ENCODE measurements at regions not wholly inside any gene's neighbourhood (a gene's known extent, or its start where the extent isn't known, plus 50 kb on each side); places are given as distances from the start of the nearest gene placed in this dataset.

GRCh38 chr7:155901176-155901575 is 88.9 kb upstream of the SHH start:
- no peaks in the 10 kb centered on the region for H3K4me1 ChIP-seq
- in situ Hi-C loops (cut with MboI; ENCODE audit: low sequenced_read_pairs) = no loop called here
- H3K27me3 ChIP-seq (ENCODE audit: low read depth) = no peaks in the 10 kb centered on the region

GRCh38 chr7:155899596-155899995 is 87.3 kb upstream of the SHH start:
- Histone ChIP-seq H3K4me1 (no peaks in the 10 kb centered on the region), H3K36me3 (replicated peaks) (no peaks in the 10 kb centered on the region), H3K9me3 (no peaks in the 10 kb centered on the region), H3K4me3 (no peak overlapping the region), H3K27me3 (ENCODE audit: low read depth) (no peaks in the 10 kb centered on the region)
- in situ Hi-C loops (cut with MboI; ENCODE audit: low sequenced_read_pairs) = no loop called here
- no peak for DNase-seq (ENCODE audit: low spot score in 2 of 2)

More at GRCh38 chr7:155901176-155901575, 88.9 kb upstream of the SHH start:
- H3K36me3 ChIP-seq (replicated peaks) = no peaks in the 10 kb centered on the region
- H3K4me3 ChIP-seq = no peak overlapping the region
- no peak for DNase-seq (ENCODE audit: low spot score in 2 of 2)
- no peaks in the 10 kb centered on the region for H3K9me3 ChIP-seq

GRCh38 chr7:155897758-155898386 is 85.6 kb upstream of the SHH start:
- no peaks in the 10 kb centered on the region for H3K27me3 ChIP-seq (ENCODE audit: low read depth)
- no peaks in the 10 kb centered on the region for H3K36me3 ChIP-seq (replicated peaks)
- no peak overlapping the region for H3K4me3 ChIP-seq
- no peaks in the 10 kb centered on the region for H3K4me1 ChIP-seq
- no peaks in the 10 kb centered on the region for H3K9me3 ChIP-seq
- no peak for DNase-seq (ENCODE audit: low spot score in 2 of 2)
- in situ Hi-C loops (cut with MboI; ENCODE audit: low sequenced_read_pairs) = no loop called here

- Histone ChIP-seq H3K4me1 (no peaks in the 10 kb centered on the region), H3K27me3 (ENCODE audit: low read depth) (no peaks in the 10 kb centered on the region), H3K9me3 (no peaks in the 10 kb centered on the region), H3K36me3 (replicated peaks) (no peaks in the 10 kb centered on the region), H3K4me3 (no peak overlapping the region)
- DNase-seq (ENCODE audit: low spot score in 2 of 2) = no peak
- in situ Hi-C loops (cut with MboI; ENCODE audit: low sequenced_read_pairs) = no loop called here
Measured at GRCh38 chr7:155896531-155897263, 84.4 kb upstream of the SHH start.

GRCh38 chr7:155893664-155894063 is 81.4 kb upstream of the SHH start:
- in situ Hi-C loops (cut with MboI; ENCODE audit: low sequenced_read_pairs) = no loop called here
- Histone ChIP-seq H3K27me3 (ENCODE audit: low read depth) (no peaks in the 10 kb centered on the region), H3K36me3 (replicated peaks) (no peaks in the 10 kb centered on the region), H3K9me3 (no peaks in the 10 kb centered on the region), H3K4me3 (no peak overlapping the region), H3K4me1 (no peaks in the 10 kb centered on the region)
- DNase-seq (ENCODE audit: low spot score in 2 of 2) = no peak

- no peak for DNase-seq (ENCODE audit: low spot score in 2 of 2)
- H3K36me3 ChIP-seq (replicated peaks) = no peaks in the 10 kb centered on the region
- no peaks in the 10 kb centered on the region for H3K27me3 ChIP-seq (ENCODE audit: low read depth)
- no peaks in the 10 kb centered on the region for H3K9me3 ChIP-seq
- H3K4me3 ChIP-seq = no peak overlapping the region
- in situ Hi-C loops (cut with MboI; ENCODE audit: low sequenced_read_pairs) = no loop called here
- no peaks in the 10 kb centered on the region for H3K4me1 ChIP-seq
Measured at GRCh38 chr7:155893176-155893575, 80.9 kb upstream of the SHH start.

GRCh38 chr7:155889636-155890511 is 77.6 kb upstream of the SHH start:
- Histone ChIP-seq H3K4me3 (no peak overlapping the region), H3K27me3 (ENCODE audit: low read depth) (no peaks in the 10 kb centered on the region), H3K9me3 (no peaks in the 10 kb centered on the region), H3K4me1 (no peaks in the 10 kb centered on the region), H3K36me3 (replicated peaks) (no peaks in the 10 kb centered on the region)
- DNase-seq (ENCODE audit: low spot score in 2 of 2) = no peak
- in situ Hi-C loops (cut with MboI; ENCODE audit: low sequenced_read_pairs) = no loop called here

GRCh38 chr7:155887174-155887525 is 74.9 kb upstream of the SHH start:
- Histone ChIP-seq H3K4me1 (no peaks in the 10 kb centered on the region), H3K9me3 (no peaks in the 10 kb centered on the region), H3K36me3 (replicated peaks) (no peaks in the 10 kb centered on the region), H3K27me3 (ENCODE audit: low read depth) (no peaks in the 10 kb centered on the region), H3K4me3 (no peak overlapping the region)
- in situ Hi-C loops (cut with MboI; ENCODE audit: low sequenced_read_pairs) = no loop called here
- no peak for DNase-seq (ENCODE audit: low spot score in 2 of 2)

- no peaks in the 10 kb centered on the region for H3K27me3 ChIP-seq (ENCODE audit: low read depth)
- no peaks in the 10 kb centered on the region for H3K4me1 ChIP-seq
- H3K36me3 ChIP-seq (replicated peaks) = no peaks in the 10 kb centered on the region
- no peak for DNase-seq (ENCODE audit: low spot score in 2 of 2)
- H3K4me3 ChIP-seq = no peak overlapping the region
- no peaks in the 10 kb centered on the region for H3K9me3 ChIP-seq
- in situ Hi-C loops (cut with MboI; ENCODE audit: low sequenced_read_pairs) = no loop called here
Measured at GRCh38 chr7:155886391-155887173, 74.3 kb upstream of the SHH start.

- H3K27me3 ChIP-seq (ENCODE audit: low read depth) = no peaks in the 10 kb centered on the region
- DNase-seq (ENCODE audit: low spot score in 2 of 2) = no peak
Measured at GRCh38 chr7:155885167-155886155, 73.2 kb upstream of the SHH start.

GRCh38 chr7:155884225-155885166 is 72.2 kb upstream of the SHH start:
- H3K4me1 ChIP-seq = no peaks in the 10 kb centered on the region
- H3K4me3 ChIP-seq = no peak overlapping the region
- no peak for DNase-seq (ENCODE audit: low spot score in 2 of 2)
- no peaks in the 10 kb centered on the region for H3K27me3 ChIP-seq (ENCODE audit: low read depth)
- no peaks in the 10 kb centered on the region for H3K36me3 ChIP-seq (replicated peaks)
- in situ Hi-C loops (cut with MboI; ENCODE audit: low sequenced_read_pairs) = no loop called here
- no peaks in the 10 kb centered on the region for H3K9me3 ChIP-seq

More at GRCh38 chr7:155885167-155886155, 73.2 kb upstream of the SHH start:
- in situ Hi-C loops (cut with MboI; ENCODE audit: low sequenced_read_pairs) = no loop called here
- H3K36me3 ChIP-seq (replicated peaks) = no peaks in the 10 kb centered on the region
- no peak overlapping the region for H3K4me3 ChIP-seq
- H3K4me1 ChIP-seq = no peaks in the 10 kb centered on the region
- no peaks in the 10 kb centered on the region for H3K9me3 ChIP-seq

Data from HAP-1 (cell line).